Psoas muscle (tissue), 7 donors: ENCODE measurements at regions not wholly inside any gene's neighbourhood (a gene's known extent, or its start where the extent isn't known, plus 50 kb on each side); places are given as distances from the start of the nearest gene placed in this dataset.

Source experiments
- ATAC-seq, 4 donors: fragments of 200-7000 bp; cut with Tn5 transposase; one replicate each; pipeline ENCODE4 v1.9.1; 2020; ENCODE audit warnings: moderate library complexity in 3 of 4, mild to moderate bottlenecking in 2 of 4
- DNase-seq, 2 donors: peaks; one replicate each; pipeline ENCODE4 v3.0.0-alpha.2; 2020
- H3K27ac ChIP-seq: fragments of 200-600 bp; one replicate; pipeline ENCODE4 v1.8.0; 2022
- H3K27me3 ChIP-seq, 3 donors: fragments of 200-600 bp in 1 of 3; one replicate each; pipeline versions ENCODE4 v1.6.1 to v1.8.0; 2013 to 2022; ENCODE audit warnings: low read length in 2 of 3, mild to moderate bottlenecking in 2 of 3, moderate library complexity in 1 of 3; ENCODE audit not compliant: insufficient read depth in 3 of 3
- H3K36me3 ChIP-seq, 2 donors: fragments of 200-600 bp in 1 of 2; one replicate each; pipeline versions ENCODE4 v1.6.1 to v1.8.0; 2013 to 2022; ENCODE audit warnings: low read depth in 1 of 2, mild to moderate bottlenecking in 1 of 2, moderate library complexity in 1 of 2; ENCODE audit not compliant: insufficient read depth in 1 of 2
- H3K4me1 ChIP-seq: fragments of 200-600 bp; one replicate; pipeline ENCODE4 v1.8.0; 2022
- H3K4me3 ChIP-seq: fragments of 200-600 bp; one replicate; pipeline ENCODE4 v1.8.0; 2022; ENCODE audit warnings: mild to moderate bottlenecking
- H3K9me3 ChIP-seq: fragments of 200-600 bp; one replicate; pipeline ENCODE4 v1.8.0; 2022
- CTCF ChIP-seq: fragments of 200-600 bp; IDR thresholded peaks from one replicate; pipeline ENCODE4 v1.8.0; 2022; ENCODE audit warnings: antibody characterized with exemption
- WGBS, 3 donors: extraction: QIAGEN DNeasy Blood & Tissue Kit; methylation state at CpG; one replicate each; pipeline versions ENCODE4 v1.1.6 to v1.1.7; 2013; 5-methylcytosine and 5-hydroxymethylcytosine counted together
- intact Hi-C, 2 donors: fragments of 100-400 bp; cut with DNase I; formaldehyde crosslinking; loops; one replicate each; pipeline versions ENCODE4 v1.11.0 to v1.14.2; 2022
- donor health status: healthy with polysubstance abuse.
- donor health status: DM: no; HTN: no; CAD: no; lungs with moderate emphysema.
- donor health status: Bipolar disorder and iron deficiency.
- donor health status: healthy.
- donor health status: DM: yes; HTN: yes; CAD: no.
- donor health status: DM: no; HTN: no; CAD: no.
- donor health status: DM: yes; HTN: yes; CAD: no.

GRCh38 chr1:116262207-116262994 is 110.6 kb upstream of the ATP1A1 start:
- no peak overlapping the region for H3K4me3 ChIP-seq
- intact Hi-C loops: loop anchor here in 1 of 2 donors (10.0 kb wide), 1 partner anchor 222 kb away; no protein-coding TSS in a partner anchor
- no peaks in the 10 kb centered on the region for H3K27me3 ChIP-seq
- no peak for DNase-seq
- no peak for ATAC-seq
- no peak overlapping the region for H3K27ac ChIP-seq
- WGBS, 3 donors: 71 to 74% (median 74%) methylated on average over 8 of the region's 8 CpGs
- no peaks in the 10 kb centered on the region for H3K4me1 ChIP-seq
- no peaks in the 10 kb centered on the region for H3K36me3 ChIP-seq
- no peaks in the 10 kb centered on the region for H3K9me3 ChIP-seq
- no peak for TF ChIP-seq CTCF

- ATAC-seq (no peak), DNase-seq (no peak)
- intact Hi-C loops: loop anchor here in 1 of 2 donors (10.0 kb wide), 1 partner anchor 222 kb away; no protein-coding TSS in a partner anchor
- no peak overlapping the region for H3K27ac ChIP-seq
- no peaks in the 10 kb centered on the region for H3K9me3 ChIP-seq
- TF ChIP-seq CTCF: no peak
- no peak overlapping the region for H3K4me3 ChIP-seq
- no peaks in the 10 kb centered on the region for H3K36me3 ChIP-seq
- no peaks in the 10 kb centered on the region for H3K27me3 ChIP-seq
- H3K4me1 ChIP-seq: no peaks in the 10 kb centered on the region
- WGBS, 3 donors: 89 to 95% (median 95%) methylated on average over 1 of the region's 1 CpG
Measured at GRCh38 chr1:116262995-116263385, 110.1 kb upstream of the ATP1A1 start.

- H3K36me3 ChIP-seq: no peaks in the 10 kb centered on the region
- DNase-seq: no peak
- 75 to 89% (median 84%) methylated on average over 6 of the region's 6 CpGs for WGBS, 3 donors
- no peak for ATAC-seq
- no peak overlapping the region for H3K4me3 ChIP-seq
- H3K27me3 ChIP-seq: no peaks in the 10 kb centered on the region
- intact Hi-C loops: loop anchor here in 1 of 2 donors (10.0 kb wide), 1 partner anchor 219 kb away; no protein-coding TSS in a partner anchor
- no peaks in the 10 kb centered on the region for H3K4me1 ChIP-seq
- H3K9me3 ChIP-seq: no peaks in the 10 kb centered on the region
- no peak overlapping the region for H3K27ac ChIP-seq
- TF ChIP-seq CTCF: no peak
Measured at GRCh38 chr1:116265931-116266863, 106.8 kb upstream of the ATP1A1 start.

- Histone ChIP-seq H3K4me1 (no peaks in the 10 kb centered on the region), H3K4me3 (no peak overlapping the region), H3K36me3 (no peaks in the 10 kb centered on the region), H3K27me3 (no peaks in the 10 kb centered on the region), H3K9me3 (no peaks in the 10 kb centered on the region), H3K27ac (no peak overlapping the region)
- no peak for TF ChIP-seq CTCF
- 95 to 98% (median 95%) methylated on average over 4 of the region's 4 CpGs for WGBS, 3 donors
- intact Hi-C loops: loop anchor here in 1 of 2 donors (10.0 kb wide), 1 partner anchor 218 kb away; no protein-coding TSS in a partner anchor
- no peak for ATAC-seq
- DNase-seq: no peak
Measured at GRCh38 chr1:116266864-116267212, 106.2 kb upstream of the ATP1A1 start.
